Aorta (tissue), 5 donors: ENCODE measurements at regions not wholly inside any gene's neighbourhood (a gene's known extent, or its start where the extent isn't known, plus 50 kb on each side); places are given as distances from the start of the nearest gene placed in this dataset.

Experiments
- ATAC-seq: fragments of 200-7000 bp; cut with Tn5 transposase; one replicate; pipeline ENCODE4 v1.9.1; 2022; ENCODE audit warnings: moderate library complexity; ENCODE audit not compliant: low FRiP score
- DNase-seq, 2 donors: peaks; one replicate each; pipeline ENCODE4 v3.0.0-alpha.2; 2020
- H3K27ac ChIP-seq, 2 donors: one replicate each; pipeline ENCODE4 v1.5.1; 2013; ENCODE audit warnings: low read length in 2 of 2, mild to moderate bottlenecking in 2 of 2, moderate library complexity in 2 of 2, control low read depth in 1 of 2, inconsistent platforms in 1 of 2, low read depth in 1 of 2
- H3K27me3 ChIP-seq, 2 donors: one replicate each; pipeline ENCODE4 v1.6.1; 2013; ENCODE audit warnings: control low read depth in 1 of 2, low read length in 1 of 2, mild to moderate bottlenecking in 1 of 2, moderate library complexity in 1 of 2; ENCODE audit not compliant: insufficient read depth in 2 of 2, control insufficient read depth in 1 of 2
- H3K36me3 ChIP-seq, 2 donors: one replicate each; pipeline ENCODE4 v1.6.1; 2013; ENCODE audit warnings: control low read depth in 1 of 2, low read length in 1 of 2, mild to moderate bottlenecking in 1 of 2; ENCODE audit not compliant: insufficient read depth in 2 of 2, control insufficient read depth in 1 of 2
- H3K4me1 ChIP-seq, 2 donors: one replicate each; pipeline ENCODE4 v1.6.1; 2013; ENCODE audit warnings: low read length in 2 of 2, control low read depth in 1 of 2, mild to moderate bottlenecking in 1 of 2, moderate library complexity in 1 of 2; ENCODE audit not compliant: insufficient read depth in 2 of 2, control insufficient read depth in 1 of 2
- H3K4me3 ChIP-seq, 2 donors: one replicate each; pipeline ENCODE4 v1.5.1; 2013; ENCODE audit warnings: low read length in 2 of 2, control low read depth in 1 of 2, mild to moderate bottlenecking in 1 of 2
- H3K9me3 ChIP-seq: one replicate; pipeline ENCODE4 v1.6.1; 2013; ENCODE audit warnings: mild to moderate bottlenecking, low read length; ENCODE audit not compliant: control insufficient read depth
- WGBS, 2 donors: extraction: QIAGEN DNeasy Blood & Tissue Kit; methylation state at CpG; one replicate each; pipeline ENCODE4 v1.1.7; 2013; 5-methylcytosine and 5-hydroxymethylcytosine counted together
- intact Hi-C, 2 donors: fragments of 100-400 bp; cut with DNase I; formaldehyde crosslinking; loops; one replicate each; pipeline versions ENCODE4 v1.14.2 to v1.15.0; 2022
- donor health status: healthy with polysubstance abuse.
- donor health status: Bipolar disorder and iron deficiency.
- donor health status: DM: no; HTN: no; CAD: no.
- donor health status: DM: no; HTN: no; CAD: no.
- donor health status: DM: yes; HTN: yes; CAD: no.

GRCh38 chrX:43513085-43513484, 143.0 kb upstream of the MAOA start:
- Histone ChIP-seq H3K4me3 (no peak overlapping the region), H3K9me3 (no peaks in the 10 kb centered on the region), H3K27ac (no peak overlapping the region), H3K36me3 (no peaks in the 10 kb centered on the region), H3K4me1 (no peaks in the 10 kb centered on the region), H3K27me3 (no peaks in the 10 kb centered on the region)
- intact Hi-C loops, result no loop called here
- 63 to 88% methylated on average over 3 of the region's 3 CpGs for WGBS, 2 donors
- no peak for DNase-seq
- ATAC-seq, result no peak

- DNase-seq, result no peak
- intact Hi-C loops, result no loop called here
- H3K27me3 ChIP-seq, result no peaks in the 10 kb centered on the region
- H3K4me1 ChIP-seq, result no peaks in the 10 kb centered on the region
- no peak for ATAC-seq
- 90 to 100% methylated on average over 1 of the region's 1 CpG for WGBS, 2 donors
- H3K4me3 ChIP-seq, result no peak overlapping the region
- H3K27ac ChIP-seq, result no peak overlapping the region
- no peaks in the 10 kb centered on the region for H3K36me3 ChIP-seq
- H3K9me3 ChIP-seq, result peaks cover 1% of the 10 kb centered on the region
Observed at GRCh38 chrX:43514820-43515219, 141.3 kb upstream of the MAOA start.

GRCh38 chrX:43522582-43522981, 133.5 kb upstream of the MAOA start:
- DNase-seq (no peak), ATAC-seq (no peak)
- no peaks in the 10 kb centered on the region for H3K4me1 ChIP-seq
- 70 to 88% methylated on average over 3 of the region's 3 CpGs for WGBS, 2 donors
- no peaks in the 10 kb centered on the region for H3K27me3 ChIP-seq
- H3K9me3 ChIP-seq, result peaks cover 1% of the 10 kb centered on the region
- no peak overlapping the region for H3K4me3 ChIP-seq
- intact Hi-C loops, result no loop called here
- no peaks in the 10 kb centered on the region for H3K36me3 ChIP-seq
- no peak overlapping the region for H3K27ac ChIP-seq

- no peak overlapping the region for H3K4me3 ChIP-seq
- whole genome bisulfite sequencing, 2 donors, result 73 to 89% methylated on average over 5 of the region's 5 CpGs
Observed at GRCh38 chrX:43525901-43526610, 130.0 kb upstream of the MAOA start.

GRCh38 chrX:43526878-43527277, 129.2 kb upstream of the MAOA start:
- intact Hi-C loops, result no loop called here
- ATAC-seq, result no peak
- H3K27me3 ChIP-seq, result no peaks in the 10 kb centered on the region

More at GRCh38 chrX:43525901-43526610, 130.0 kb upstream of the MAOA start:
- Histone ChIP-seq H3K9me3 (no peaks in the 10 kb centered on the region), H3K36me3 (no peaks in the 10 kb centered on the region), H3K4me1 (peaks cover 3 to 4% of the 10 kb centered on the region in 2 donors), H3K27ac (no peak overlapping the region), H3K27me3 (no peaks in the 10 kb centered on the region)
- intact Hi-C loops, result no loop called here
- ATAC-seq (no peak), DNase-seq (no peak)

GRCh38 chrX:43527801-43528200, 128.3 kb upstream of the MAOA start:
- no peak overlapping the region for H3K4me3 ChIP-seq
- ATAC-seq (no peak), DNase-seq (no peak)
- no peaks in the 10 kb centered on the region for H3K36me3 ChIP-seq
- H3K27me3 ChIP-seq, result no peaks in the 10 kb centered on the region
- no peaks in the 10 kb centered on the region for H3K9me3 ChIP-seq
- intact Hi-C loops, result no loop called here
- WGBS, 2 donors, result 75 to 82% methylated on average over 3 of the region's 3 CpGs
- H3K27ac ChIP-seq, result no peak overlapping the region
- peaks cover 3 to 4% of the 10 kb centered on the region in 2 donors for H3K4me1 ChIP-seq

More at GRCh38 chrX:43526878-43527277, 129.2 kb upstream of the MAOA start:
- 80 to 87% methylated on average over 2 of the region's 2 CpGs for WGBS, 2 donors
- H3K4me3 ChIP-seq, result no peak overlapping the region
- no peaks in the 10 kb centered on the region for H3K9me3 ChIP-seq
- no peaks in the 10 kb centered on the region for H3K36me3 ChIP-seq
- H3K27ac ChIP-seq, result no peak overlapping the region
- peaks cover 3 to 4% of the 10 kb centered on the region in 2 donors for H3K4me1 ChIP-seq
- DNase-seq, result no peak

- Histone ChIP-seq H3K27ac (no peak overlapping the region), H3K4me3 (no peak overlapping the region), H3K9me3 (no peaks in the 10 kb centered on the region), H3K4me1 (peaks cover 3 to 4% of the 10 kb centered on the region in 2 donors), H3K36me3 (no peaks in the 10 kb centered on the region), H3K27me3 (no peaks in the 10 kb centered on the region)
- ATAC-seq (no peak), DNase-seq (no peak)
- intact Hi-C loops, result no loop called here
- WGBS, 2 donors, result 64 to 65% methylated on average over 2 of the region's 2 CpGs
Observed at GRCh38 chrX:43530837-43531236, 125.3 kb upstream of the MAOA start.

- H3K27ac ChIP-seq, result no peak overlapping the region
- ATAC-seq (no peak), DNase-seq (no peak)
- H3K4me1 ChIP-seq, result no peaks in the 10 kb centered on the region
- WGBS, 2 donors, result 58 to 69% methylated on average over 3 of the region's 3 CpGs
- H3K27me3 ChIP-seq, result no peaks in the 10 kb centered on the region
- H3K4me3 ChIP-seq, result no peak overlapping the region
- intact Hi-C loops, result no loop called here
- H3K9me3 ChIP-seq, result no peaks in the 10 kb centered on the region
- H3K36me3 ChIP-seq, result no peaks in the 10 kb centered on the region
Observed at GRCh38 chrX:43540318-43540717, 115.8 kb upstream of the MAOA start.

- no peak overlapping the region for H3K27ac ChIP-seq
- H3K27me3 ChIP-seq, result no peaks in the 10 kb centered on the region
- ATAC-seq (no peak), DNase-seq (no peak)
- H3K4me1 ChIP-seq, result no peaks in the 10 kb centered on the region
- whole genome bisulfite sequencing, 2 donors, result 3 to 20% methylated on average over 3 of the region's 3 CpGs
- no peaks in the 10 kb centered on the region for H3K9me3 ChIP-seq
- no peaks in the 10 kb centered on the region for H3K36me3 ChIP-seq
- no peak overlapping the region for H3K4me3 ChIP-seq
- intact Hi-C loops, result loop anchor here in 1 of 2 donors (10.0 kb wide), 1 partner anchor 877 kb away; no protein-coding TSS in a partner anchor
Observed at GRCh38 chrX:43551590-43551989, 104.5 kb upstream of the MAOA start.
